A673 (cell line): ENCODE measurements at regions not wholly inside any gene's neighbourhood (a gene's known extent, or its start where the extent isn't known, plus 50 kb on each side); places are given as distances from the start of the nearest gene placed in this dataset.

Source experiments
- BruUV-seq: library from RNA; stranded (reverse); fragments of 400-500 nt; replicated peaks from 2 replicates; lab custom pipeline; 2021; lab: Mats Ljungman, UMichigan
- CTCF ChIA-PET: fragments of 300-600 bp; sonication (Branson Sonifier 250); formaldehyde crosslinking; loops from one replicate; lab custom pipeline; 2022; ENCODE audit warnings: antibody characterized with exemption; lab: Charles Lee
- POLR2A ChIA-PET: fragments of 300-600 bp; sonication (Branson Sonifier 250); formaldehyde crosslinking; loops from one replicate; lab custom pipeline; 2022; ENCODE audit warnings: antibody characterized with exemption; ENCODE audit not compliant: low non-redundant PET; lab: Charles Lee
- DNase-seq: peaks from one replicate; pipeline ENCODE4 v3.0.0-alpha.2; 2015; ENCODE audit warnings: low spot score
- H3K27ac ChIP-seq: fragments of 200-600 bp; sonication (generic); 2 replicates; pipeline ENCODE4 v1.5.1; 2016; ENCODE audit warnings: mixed run types, low read depth, mild to moderate bottlenecking, mixed read lengths, antibody characterized with exemption, low read length; ENCODE audit not compliant: poor library complexity, severe bottlenecking
- H3K27me3 ChIP-seq: fragments of 200-600 bp; sonication (generic); replicated peaks from 2 replicates; pipeline ENCODE4 v1.6.1; 2017; ENCODE audit warnings: mixed run types, low read depth, mild to moderate bottlenecking, mixed read lengths, antibody characterized with exemption, low read length; ENCODE audit not compliant: insufficient read depth, poor library complexity
- H3K36me3 ChIP-seq: fragments of 200-600 bp; sonication (generic); 2 replicates; pipeline ENCODE4 v1.6.1; 2016; ENCODE audit warnings: mixed run types, mild to moderate bottlenecking, mixed read lengths, antibody characterized with exemption, low read length; ENCODE audit not compliant: insufficient read depth, poor library complexity, severe bottlenecking
- H3K4me1 ChIP-seq: fragments of 200-600 bp; sonication (generic); 2 replicates; pipeline ENCODE4 v1.6.1; 2017; ENCODE audit warnings: mixed run types, mild to moderate bottlenecking, mixed read lengths, antibody characterized with exemption, low read length; ENCODE audit not compliant: insufficient read depth, poor library complexity, severe bottlenecking
- H3K4me3 ChIP-seq: fragments of 200-600 bp; sonication (generic); 2 replicates; pipeline ENCODE4 v1.5.1; 2016; ENCODE audit warnings: low read depth, mixed run types, mild to moderate bottlenecking, mixed read lengths, low read length; ENCODE audit not compliant: poor library complexity, severe bottlenecking
- H3K9me3 ChIP-seq: fragments of 200-600 bp; sonication (generic); 2 replicates; pipeline ENCODE4 v1.6.1; 2016; ENCODE audit warnings: mixed run types, low read depth, mild to moderate bottlenecking, mixed read lengths, antibody characterized with exemption, low read length; ENCODE audit not compliant: poor library complexity, severe bottlenecking
- EZH2 ChIP-seq: fragments of 200-600 bp; sonication (generic); IDR thresholded peaks from 2 replicates; pipeline ENCODE4 v1.6.1; 2017; ENCODE audit warnings: borderline replicate concordance, low read depth, mild to moderate bottlenecking, mixed read lengths, antibody characterized with exemption, low read length; ENCODE audit not compliant: poor library complexity, severe bottlenecking
- intact Hi-C: fragments of 100-400 bp; cut with micrococcal nuclease; formaldehyde crosslinking; loops from one replicate; pipeline ENCODE4 v1.10.0; 2022; ENCODE audit not compliant: unreplicated experiment
- TF ChIP-seq, protein P1 (sequence below): fragments of 300-800, 200-600 bp; sonication (generic); conservative IDR thresholded peaks from 2 replicates; pipeline ENCODE4 v1.5.1; 2017; ENCODE audit warnings: low read depth, mild to moderate bottlenecking, antibody characterized with exemption, low read length, moderate library complexity, mixed read lengths

DNA sequence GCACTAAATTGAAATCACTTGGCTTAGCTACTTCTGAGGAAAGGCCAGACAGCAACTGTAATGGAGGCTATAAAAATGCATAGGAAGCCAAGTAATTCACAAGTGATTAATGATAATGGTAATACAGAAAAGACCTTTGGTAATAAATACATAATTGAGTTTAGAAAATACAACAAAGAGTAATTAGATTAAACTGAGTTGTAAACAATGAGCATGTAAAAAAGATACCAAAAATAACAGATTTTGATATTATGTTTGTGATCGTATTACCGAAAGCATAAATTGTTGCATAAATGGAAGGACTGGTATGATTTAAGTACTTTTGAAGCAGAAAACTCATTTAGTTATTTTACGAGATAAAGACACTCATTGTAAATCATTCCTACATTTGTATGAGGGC is 556.7 kb upstream of the TMPRSS15 start:
- H3K4me1 ChIP-seq, result no peaks in the 10 kb centered on the region
- no peaks in the 10 kb centered on the region for H3K27me3 ChIP-seq
- CTCF ChIA-PET, result no interaction called here
- no peaks in the 10 kb centered on the region for H3K36me3 ChIP-seq
- no peak overlapping the region for H3K27ac ChIP-seq
- TF ChIP-seq, protein P1, sequence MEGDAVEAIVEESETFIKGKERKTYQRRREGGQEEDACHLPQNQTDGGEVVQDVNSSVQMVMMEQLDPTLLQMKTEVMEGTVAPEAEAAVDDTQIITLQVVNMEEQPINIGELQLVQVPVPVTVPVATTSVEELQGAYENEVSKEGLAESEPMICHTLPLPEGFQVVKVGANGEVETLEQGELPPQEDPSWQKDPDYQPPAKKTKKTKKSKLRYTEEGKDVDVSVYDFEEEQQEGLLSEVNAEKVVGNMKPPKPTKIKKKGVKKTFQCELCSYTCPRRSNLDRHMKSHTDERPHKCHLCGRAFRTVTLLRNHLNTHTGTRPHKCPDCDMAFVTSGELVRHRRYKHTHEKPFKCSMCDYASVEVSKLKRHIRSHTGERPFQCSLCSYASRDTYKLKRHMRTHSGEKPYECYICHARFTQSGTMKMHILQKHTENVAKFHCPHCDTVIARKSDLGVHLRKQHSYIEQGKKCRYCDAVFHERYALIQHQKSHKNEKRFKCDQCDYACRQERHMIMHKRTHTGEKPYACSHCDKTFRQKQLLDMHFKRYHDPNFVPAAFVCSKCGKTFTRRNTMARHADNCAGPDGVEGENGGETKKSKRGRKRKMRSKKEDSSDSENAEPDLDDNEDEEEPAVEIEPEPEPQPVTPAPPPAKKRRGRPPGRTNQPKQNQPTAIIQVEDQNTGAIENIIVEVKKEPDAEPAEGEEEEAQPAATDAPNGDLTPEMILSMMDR, result no peak
- TF ChIP-seq EZH2, result no peak
- intact Hi-C loops, result no loop called here
- no peak for DNase-seq
- H3K4me3 ChIP-seq, result no peak overlapping the region
- H3K9me3 ChIP-seq, result peaks cover 3% of the 10 kb centered on the region
- POLR2A ChIA-PET, result no interaction called here
- no TSS peak for BruUV-seq

- BruUV-seq, result no TSS peak
Measured at GRCh38 chr21:18970416-18970815, 566.8 kb upstream of the TMPRSS15 start.

DNA sequence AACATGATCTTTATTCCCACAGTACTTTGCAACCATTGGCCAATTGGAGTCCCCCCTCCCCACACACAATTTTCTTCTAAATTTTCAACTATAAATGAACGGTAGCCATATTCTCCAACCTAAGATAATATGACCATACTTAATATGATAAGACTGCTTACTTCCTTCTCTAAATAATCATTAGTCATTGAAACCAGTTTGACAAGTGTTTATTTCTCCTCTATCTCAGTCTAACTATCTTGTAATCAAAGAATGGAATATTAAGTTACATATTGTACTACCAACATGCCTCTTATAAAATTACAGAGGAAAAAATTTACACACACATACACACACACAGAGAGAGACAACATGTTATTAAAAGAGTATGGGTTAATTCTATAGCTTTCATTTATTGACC is 567.4 kb upstream of the TMPRSS15 start:
- Histone ChIP-seq H3K4me3 (no peak overlapping the region), H3K4me1 (no peaks in the 10 kb centered on the region), H3K36me3 (no peaks in the 10 kb centered on the region), H3K9me3 (peaks cover 12% of the 10 kb centered on the region), H3K27ac (no peak overlapping the region), H3K27me3 (no peaks in the 10 kb centered on the region)
- intact Hi-C loops, result no loop called here
- CTCF ChIA-PET, result no interaction called here
- DNase-seq, result no peak
- no peak for TF ChIP-seq EZH2
- TF ChIP-seq, protein P1, result no peak
- POLR2A ChIA-PET, result no interaction called here
- no TSS peak for BruUV-seq

More at GRCh38 chr21:18970416-18970815, 566.8 kb upstream of the TMPRSS15 start:
- TF ChIP-seq, protein P1, result no peak
- no peak for TF ChIP-seq EZH2
- Histone ChIP-seq H3K36me3 (no peaks in the 10 kb centered on the region), H3K27ac (no peak overlapping the region), H3K4me3 (no peak overlapping the region), H3K27me3 (no peaks in the 10 kb centered on the region), H3K9me3 (peaks cover 8% of the 10 kb centered on the region), H3K4me1 (no peaks in the 10 kb centered on the region)
- ChIA-PET POLR2A (no interaction called here), CTCF (no interaction called here)
- no peak for DNase-seq
- intact Hi-C loops, result no loop called here
